GM13977 (cell line): ENCODE measurements at regions not wholly inside any gene's neighbourhood (a gene's known extent, or its start where the extent isn't known, plus 50 kb on each side); places are given as distances from the start of the nearest gene placed in this dataset.
A peak's percentile ranks its signal among the peaks of the same experiment; 100 is the strongest.

Experiments
- DNase-seq: peaks from one replicate; pipeline ENCODE4 v3.0.0; 2012; ENCODE audit warnings: low spot score
- in situ Hi-C: fragments of 300-500 bp; cut with MboI; formaldehyde crosslinking; loops from one replicate; pipeline ENCODE4 v1.12.0; 2022; ENCODE audit warnings: low sequenced_read_pairs, low pct_unique_long_range_greater_than_20kb, mixed read lengths, inconsistent platforms; ENCODE audit not compliant: unreplicated experiment
- TF ChIP-seq, protein P1 (sequence below): IDR thresholded peaks from 2 replicates; pipeline ENCODE4 v1.5.1; 2012; ENCODE audit warnings: mild to moderate bottlenecking, control low read depth; ENCODE audit not compliant: insufficient read depth; ENCODE audit errors: extremely low read depth, missing control alignments

DNA sequence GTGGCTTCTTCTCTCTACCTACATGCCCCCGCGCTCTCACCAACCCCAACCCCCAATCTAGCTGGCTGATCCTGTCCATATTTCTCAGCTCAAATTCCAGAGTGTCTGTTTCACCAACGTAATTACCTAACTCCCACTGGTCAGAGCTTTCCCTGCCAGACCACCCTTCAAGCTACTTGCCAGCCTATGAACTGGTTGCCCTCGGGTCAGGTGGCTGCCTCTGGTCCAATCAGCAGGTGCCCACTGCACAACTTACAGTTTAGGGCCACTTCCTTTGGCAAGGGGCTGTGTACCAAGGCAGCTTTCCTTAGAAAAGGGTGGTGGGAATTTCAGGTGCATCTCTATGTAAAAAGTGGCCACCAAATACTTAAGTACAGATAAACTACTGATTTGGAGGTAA lies 92.2 kb upstream of the SLC30A5 start:
- TF ChIP-seq, protein P1, sequence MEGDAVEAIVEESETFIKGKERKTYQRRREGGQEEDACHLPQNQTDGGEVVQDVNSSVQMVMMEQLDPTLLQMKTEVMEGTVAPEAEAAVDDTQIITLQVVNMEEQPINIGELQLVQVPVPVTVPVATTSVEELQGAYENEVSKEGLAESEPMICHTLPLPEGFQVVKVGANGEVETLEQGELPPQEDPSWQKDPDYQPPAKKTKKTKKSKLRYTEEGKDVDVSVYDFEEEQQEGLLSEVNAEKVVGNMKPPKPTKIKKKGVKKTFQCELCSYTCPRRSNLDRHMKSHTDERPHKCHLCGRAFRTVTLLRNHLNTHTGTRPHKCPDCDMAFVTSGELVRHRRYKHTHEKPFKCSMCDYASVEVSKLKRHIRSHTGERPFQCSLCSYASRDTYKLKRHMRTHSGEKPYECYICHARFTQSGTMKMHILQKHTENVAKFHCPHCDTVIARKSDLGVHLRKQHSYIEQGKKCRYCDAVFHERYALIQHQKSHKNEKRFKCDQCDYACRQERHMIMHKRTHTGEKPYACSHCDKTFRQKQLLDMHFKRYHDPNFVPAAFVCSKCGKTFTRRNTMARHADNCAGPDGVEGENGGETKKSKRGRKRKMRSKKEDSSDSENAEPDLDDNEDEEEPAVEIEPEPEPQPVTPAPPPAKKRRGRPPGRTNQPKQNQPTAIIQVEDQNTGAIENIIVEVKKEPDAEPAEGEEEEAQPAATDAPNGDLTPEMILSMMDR, result no peak
- no peak for DNase-seq
- in situ Hi-C loops, result loop anchor here (25.0 kb wide), 1 partner anchor 739 kb away; no protein-coding TSS in a partner anchor

DNA sequence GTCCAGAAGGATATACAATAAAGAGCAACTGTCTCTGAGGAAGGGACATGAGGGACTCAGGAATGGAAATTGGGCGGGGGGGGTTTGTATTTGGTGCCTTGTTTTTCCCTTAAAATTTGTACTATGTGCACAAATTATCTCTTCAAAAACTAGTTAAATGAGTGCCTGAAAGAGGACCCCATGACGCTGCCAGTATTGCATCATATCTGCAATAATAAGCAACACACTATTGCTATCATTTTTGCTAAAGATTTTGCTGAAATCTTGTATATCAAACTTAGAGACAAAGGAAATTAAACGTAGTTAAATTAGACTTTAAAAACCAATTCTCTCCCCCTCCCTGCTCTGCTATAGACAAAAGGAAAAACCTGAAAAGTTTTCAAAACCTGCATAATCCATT lies 89.7 kb upstream of the SLC30A5 start:
- TF ChIP-seq, protein P1, result no peak
- no peak for DNase-seq
- in situ Hi-C loops, result loop anchor here (25.0 kb wide), 1 partner anchor 742 kb away; no protein-coding TSS in a partner anchor

DNA sequence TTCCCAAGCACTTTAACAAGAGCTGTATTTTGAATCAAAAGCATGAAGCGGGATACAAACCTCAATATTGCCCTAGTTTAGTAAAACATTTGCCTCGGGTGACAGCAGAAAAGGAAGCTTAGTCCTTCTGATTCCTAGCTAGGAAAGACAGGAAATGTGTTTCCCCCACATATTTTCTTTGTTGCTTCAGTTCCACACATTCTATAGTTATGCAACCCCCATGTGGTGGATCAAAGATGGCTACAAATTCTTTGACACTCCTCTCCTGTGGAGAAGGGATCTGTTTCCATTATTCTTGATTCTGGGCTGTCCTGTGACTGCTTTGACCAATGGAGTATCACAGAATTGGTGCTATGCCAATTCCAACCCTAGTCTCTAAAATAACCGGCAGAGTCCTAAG lies 89.1 kb upstream of the SLC30A5 start:
- no peak for DNase-seq
- in situ Hi-C loops, result loop anchor here (25.0 kb wide), 1 partner anchor 742 kb away; no protein-coding TSS in a partner anchor
- TF ChIP-seq, protein P1, result no peak

DNA sequence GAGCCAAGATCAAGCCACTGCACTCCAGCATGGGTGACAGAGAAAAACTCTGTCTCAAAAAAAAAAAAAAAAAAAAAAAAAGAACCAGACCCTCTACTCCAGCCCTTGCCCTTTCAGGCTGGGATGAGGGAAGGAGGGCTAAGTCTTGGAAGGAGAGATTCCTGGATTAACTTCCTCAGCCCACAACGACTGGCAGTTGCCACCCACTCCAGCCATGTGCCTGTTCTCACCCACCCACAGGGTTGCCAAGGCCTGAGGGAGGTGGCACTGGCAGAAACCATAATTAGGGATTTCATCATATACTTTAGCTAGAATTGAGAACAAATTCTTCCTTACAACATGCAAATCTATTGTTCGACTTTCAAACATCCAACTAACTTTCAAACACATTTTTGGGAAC lies 87.8 kb upstream of the SLC30A5 start:
- no peak for DNase-seq
- in situ Hi-C loops, result loop anchor here (25.0 kb wide), 1 partner anchor 744 kb away; no protein-coding TSS in a partner anchor
- TF ChIP-seq, protein P1, result no peak

DNA sequence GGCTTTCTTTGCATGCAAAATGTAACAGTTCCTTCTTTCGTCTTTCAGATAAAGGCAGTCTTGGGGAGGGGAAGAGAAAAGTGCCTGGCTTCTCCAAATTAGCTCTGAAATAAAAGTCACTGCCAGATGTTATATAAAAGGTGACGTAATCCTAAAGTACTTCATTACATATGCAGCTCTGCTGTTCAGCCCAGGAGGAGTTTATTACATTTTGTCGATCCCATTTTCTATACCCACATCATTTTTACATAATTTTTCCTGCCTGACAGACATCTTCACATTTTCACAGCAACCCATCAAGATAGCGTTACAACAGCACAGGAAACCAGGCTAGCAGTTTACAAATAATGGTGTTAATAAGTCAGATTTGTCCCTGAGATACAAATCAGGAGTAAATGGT lies 86.7 kb upstream of the SLC30A5 start:
- in situ Hi-C loops, result loop anchor here (25.0 kb wide), 1 partner anchor 745 kb away; no protein-coding TSS in a partner anchor
- TF ChIP-seq, protein P1, result no peak
- no peak for DNase-seq

DNA sequence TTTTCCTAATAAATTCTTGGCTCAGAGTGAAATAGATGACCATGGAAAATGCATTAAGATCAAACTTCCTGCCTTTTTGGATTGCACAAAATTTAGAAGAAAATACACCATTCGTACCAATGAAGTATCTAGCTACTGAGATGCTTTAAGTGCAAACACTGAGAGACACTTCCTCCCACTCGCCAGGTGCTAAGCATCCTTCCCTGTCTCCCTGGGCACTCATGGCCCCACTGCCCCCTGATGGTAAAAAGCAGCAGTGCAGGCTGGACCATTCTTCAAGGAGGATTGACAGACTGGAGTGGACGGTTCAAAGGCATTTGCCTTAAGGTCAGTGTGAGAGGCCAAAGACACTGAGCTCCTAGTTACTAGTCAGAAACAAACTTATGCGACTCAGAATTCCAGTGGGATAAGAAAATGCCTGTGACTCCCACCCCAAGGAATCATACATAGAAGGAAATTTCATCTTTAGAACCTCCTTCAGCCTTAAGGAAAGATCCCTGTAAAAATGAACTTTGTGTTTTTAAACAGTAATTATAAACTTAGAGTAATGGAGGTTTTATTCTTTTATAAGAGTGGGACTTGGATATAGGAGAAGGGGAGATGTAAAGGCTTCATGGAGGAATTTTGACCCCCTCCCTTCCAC lies 86.0 kb upstream of the SLC30A5 start:
- DNase-seq, result peak; percentile 66
- TF ChIP-seq, protein P1, result peak; percentile 97
- in situ Hi-C loops, result loop anchor here (25.0 kb wide), 1 partner anchor 746 kb away; no protein-coding TSS in a partner anchor
